KMS-11 (cell line): ENCODE measurements at regions not wholly inside any gene's neighbourhood (a gene's known extent, or its start where the extent isn't known, plus 50 kb on each side); places are given as distances from the start of the nearest gene placed in this dataset.

Source experiments
- H2AFZ ChIP-seq: fragments of 200-600 bp; sonication (generic); 2 replicates; pipeline ENCODE4 v1.6.1; 2016; ENCODE audit warnings: antibody characterized with exemption, mixed run types, low read depth
- H3K27ac ChIP-seq: fragments of 200-600 bp; sonication (generic); 2 replicates; pipeline ENCODE4 v1.6.1; 2016; ENCODE audit warnings: mild to moderate bottlenecking, mixed run types
- H3K27me3 ChIP-seq: fragments of 200-600 bp; sonication (generic); 2 replicates; pipeline ENCODE4 v1.6.1; 2017; ENCODE audit warnings: mild to moderate bottlenecking, low read depth, mixed run types, moderate library complexity; ENCODE audit not compliant: insufficient read depth
- H3K36me3 ChIP-seq: fragments of 200-600 bp; sonication (generic); 2 replicates; pipeline ENCODE4 v1.6.1; 2017; ENCODE audit warnings: mild to moderate bottlenecking, mixed run types; ENCODE audit not compliant: insufficient read depth
- H3K4me1 ChIP-seq: fragments of 200-600 bp; sonication (generic); 2 replicates; pipeline ENCODE4 v1.6.1; 2016; ENCODE audit warnings: mild to moderate bottlenecking, low read depth, mixed run types; ENCODE audit not compliant: poor library complexity, severe bottlenecking
- H3K4me2 ChIP-seq: fragments of 200-600 bp; sonication (generic); 2 replicates; pipeline ENCODE4 v1.7.0; 2016; ENCODE audit warnings: mild to moderate bottlenecking, mixed run types
- H3K4me3 ChIP-seq: fragments of 200-600 bp; sonication (generic); IDR thresholded peaks from 2 replicates; pipeline ENCODE4 v1.6.1; 2017; ENCODE audit warnings: low read depth, low read length, mixed read lengths; ENCODE audit not compliant: insufficient read depth
- H3K79me2 ChIP-seq: fragments of 200-600 bp; sonication (generic); 2 replicates; pipeline ENCODE4 v1.6.1; 2016; ENCODE audit warnings: low read depth, mixed run types; ENCODE audit not compliant: insufficient read depth
- H3K9ac ChIP-seq: fragments of 200-600 bp; sonication (generic); 2 replicates; pipeline ENCODE4 v1.6.1; 2016; ENCODE audit warnings: mild to moderate bottlenecking, mixed run types
- H4K20me1 ChIP-seq: fragments of 200-600 bp; sonication (generic); 2 replicates; pipeline ENCODE4 v1.6.1; 2016; ENCODE audit warnings: mild to moderate bottlenecking, mixed run types; ENCODE audit not compliant: insufficient read depth
- CTCF ChIP-seq: fragments of 200-600 bp; sonication (generic); conservative IDR thresholded peaks from 2 replicates; pipeline ENCODE4 v1.6.1; 2017; ENCODE audit warnings: low read depth, mild to moderate bottlenecking, antibody characterized with exemption, low read length, moderate library complexity, mixed read lengths

GRCh38 chr4:81635739-81636138 lies 164.0 kb upstream of the RASGEF1B start:
- no peaks in the 10 kb centered on the region for H3K27me3 ChIP-seq
- H3K79me2 ChIP-seq: no peaks in the 10 kb centered on the region
- no peaks in the 10 kb centered on the region for H4K20me1 ChIP-seq
- peak overlapping the region; percentile 35; the same call in 1 of the 2 replicates for H2AFZ ChIP-seq
- H3K4me2 ChIP-seq: peak overlapping the region; percentile 15; the same call in 1 of the 2 replicates
- no peak overlapping the region for H3K4me3 ChIP-seq
- H3K36me3 ChIP-seq: no peaks in the 10 kb centered on the region
- peaks cover 55% of the 10 kb centered on the region for H3K4me1 ChIP-seq
- no peak overlapping the region for H3K9ac ChIP-seq
- TF ChIP-seq CTCF: no peak
- no peak overlapping the region for H3K27ac ChIP-seq

- Histone ChIP-seq H2AFZ (peak overlapping the region; percentile 35; the same call in 1 of the 2 replicates), H3K27me3 (no peaks in the 10 kb centered on the region), H3K4me3 (no peak overlapping the region), H3K4me1 (peaks cover 62% of the 10 kb centered on the region), H3K4me2 (no peak overlapping the region), H3K36me3 (no peaks in the 10 kb centered on the region), H3K27ac (no peak overlapping the region), H3K79me2 (no peaks in the 10 kb centered on the region), H4K20me1 (no peaks in the 10 kb centered on the region), H3K9ac (no peak overlapping the region)
- no peak for TF ChIP-seq CTCF
These were observed 163.3 kb upstream of the RASGEF1B start for GRCh38 chr4:81634766-81635549.

GRCh38 chr4:81634165-81634564 lies 162.5 kb upstream of the RASGEF1B start:
- no peaks in the 10 kb centered on the region for H4K20me1 ChIP-seq
- H3K9ac ChIP-seq: no peak overlapping the region
- no peaks in the 10 kb centered on the region for H3K36me3 ChIP-seq
- H3K4me1 ChIP-seq: peaks cover 70% of the 10 kb centered on the region
- TF ChIP-seq CTCF: no peak
- no peak overlapping the region for H3K4me2 ChIP-seq
- no peak overlapping the region for H3K27ac ChIP-seq
- no peaks in the 10 kb centered on the region for H3K79me2 ChIP-seq
- H3K27me3 ChIP-seq: no peaks in the 10 kb centered on the region
- no peak overlapping the region for H3K4me3 ChIP-seq
- H2AFZ ChIP-seq: no peak overlapping the region

- peak overlapping the region; percentile 22; the same call in 1 of the 2 replicates for H3K9ac ChIP-seq
- H3K4me2 ChIP-seq: peak overlapping the region; percentile 54
- peaks cover 75% of the 10 kb centered on the region for H3K4me1 ChIP-seq
- H3K79me2 ChIP-seq: no peaks in the 10 kb centered on the region
- H3K36me3 ChIP-seq: no peaks in the 10 kb centered on the region
- no peak for TF ChIP-seq CTCF
- H4K20me1 ChIP-seq: no peaks in the 10 kb centered on the region
- H2AFZ ChIP-seq: no peak overlapping the region
- H3K27ac ChIP-seq: peak overlapping the region; percentile 58
- H3K27me3 ChIP-seq: no peaks in the 10 kb centered on the region
- peak overlapping the region; percentile 9 for H3K4me3 ChIP-seq
These were observed 161.0 kb upstream of the RASGEF1B start for GRCh38 chr4:81632581-81633299.
